ENCODE measurements at regions not wholly inside any gene's neighbourhood (a gene's known extent, or its start where the extent isn't known, plus 50 kb on each side); places are given as distances from the start of the nearest gene placed in this dataset.

- no peaks in the 10 kb centered on the region for H3K27me3 ChIP-seq (replicated peaks; ENCODE audit: insufficient read depth)
- H3K27ac ChIP-seq, result no peak overlapping the region
- no peak overlapping the region for H3K4me3 ChIP-seq
- H3K4me1 ChIP-seq (ENCODE audit: control insufficient read depth in 1 of 2, low read depth in 2 of 2), result no peaks in the 10 kb centered on the region
- no peaks in the 10 kb centered on the region for H3K9me3 ChIP-seq
- DNase-seq (ENCODE audit: low spot score), result no peak
- no peak for ATAC-seq (ENCODE audit: insufficient number of reproducible peaks, low FRiP score, low read depth)
- TF ChIP-seq CTCF (IDR thresholded peaks at IDR 0.05), result no peak
- H3K36me3 ChIP-seq, result no peaks in the 10 kb centered on the region
Observed at GRCh38 chr12:70165450-70165849, 77.8 kb upstream of the CNOT2 start.

- TF ChIP-seq CTCF (IDR thresholded peaks at IDR 0.05), result no peak
- ATAC-seq (ENCODE audit: insufficient number of reproducible peaks, low FRiP score, low read depth) (no peak), DNase-seq (ENCODE audit: low spot score) (no peak)
- Histone ChIP-seq H3K27ac (no peak overlapping the region), H3K27me3 (replicated peaks; ENCODE audit: insufficient read depth) (no peaks in the 10 kb centered on the region), H3K4me3 (no peak overlapping the region), H3K9me3 (no peaks in the 10 kb centered on the region), H3K36me3 (no peaks in the 10 kb centered on the region), H3K4me1 (ENCODE audit: control insufficient read depth in 1 of 2, low read depth in 2 of 2) (no peaks in the 10 kb centered on the region)
Observed at GRCh38 chr12:70176290-70176689, 66.9 kb upstream of the CNOT2 start.

GRCh38 chr12:70177631-70178030, 65.6 kb upstream of the CNOT2 start:
- Histone ChIP-seq H3K4me3 (no peak overlapping the region), H3K36me3 (no peaks in the 10 kb centered on the region), H3K4me1 (ENCODE audit: control insufficient read depth in 1 of 2, low read depth in 2 of 2) (no peaks in the 10 kb centered on the region), H3K9me3 (no peaks in the 10 kb centered on the region), H3K27me3 (replicated peaks; ENCODE audit: insufficient read depth) (no peaks in the 10 kb centered on the region), H3K27ac (no peak overlapping the region)
- TF ChIP-seq CTCF (IDR thresholded peaks at IDR 0.05), result no peak
- DNase-seq (ENCODE audit: low spot score) (no peak), ATAC-seq (ENCODE audit: insufficient number of reproducible peaks, low FRiP score, low read depth) (no peak)

- Histone ChIP-seq H3K4me1 (ENCODE audit: control insufficient read depth in 1 of 2, low read depth in 2 of 2) (no peaks in the 10 kb centered on the region), H3K27me3 (replicated peaks; ENCODE audit: insufficient read depth) (no peaks in the 10 kb centered on the region), H3K27ac (no peak overlapping the region), H3K9me3 (no peaks in the 10 kb centered on the region), H3K36me3 (no peaks in the 10 kb centered on the region), H3K4me3 (no peak overlapping the region)
- no peak for TF ChIP-seq CTCF (IDR thresholded peaks at IDR 0.05)
- ATAC-seq (ENCODE audit: insufficient number of reproducible peaks, low FRiP score, low read depth) (no peak), DNase-seq (ENCODE audit: low spot score) (no peak)
Observed at GRCh38 chr12:70178038-70178437, 65.2 kb upstream of the CNOT2 start.

- no peak for TF ChIP-seq CTCF (IDR thresholded peaks at IDR 0.05)
- Histone ChIP-seq H3K27me3 (replicated peaks; ENCODE audit: insufficient read depth) (no peaks in the 10 kb centered on the region), H3K4me3 (no peak overlapping the region), H3K27ac (no peak overlapping the region), H3K4me1 (ENCODE audit: control insufficient read depth in 1 of 2, low read depth in 2 of 2) (no peaks in the 10 kb centered on the region), H3K36me3 (no peaks in the 10 kb centered on the region), H3K9me3 (no peaks in the 10 kb centered on the region)
- DNase-seq (ENCODE audit: low spot score) (no peak), ATAC-seq (ENCODE audit: insufficient number of reproducible peaks, low FRiP score, low read depth) (no peak)
Observed at GRCh38 chr12:70180130-70180529, 63.1 kb upstream of the CNOT2 start.

Measured in thoracic aorta (tissue), 2 donors.